Fibroblast of skin of right biceps (primary cell): ENCODE measurements at regions not wholly inside any gene's neighbourhood (a gene's known extent, or its start where the extent isn't known, plus 50 kb on each side); places are given as distances from the start of the nearest gene placed in this dataset.
A peak's percentile ranks its signal among the peaks of the same experiment; 100 is the strongest.

ENCODE experiments used
- DNase-seq: peaks from one replicate; pipeline ENCODE4 v3.0.0-alpha.2; 2013

DNA sequence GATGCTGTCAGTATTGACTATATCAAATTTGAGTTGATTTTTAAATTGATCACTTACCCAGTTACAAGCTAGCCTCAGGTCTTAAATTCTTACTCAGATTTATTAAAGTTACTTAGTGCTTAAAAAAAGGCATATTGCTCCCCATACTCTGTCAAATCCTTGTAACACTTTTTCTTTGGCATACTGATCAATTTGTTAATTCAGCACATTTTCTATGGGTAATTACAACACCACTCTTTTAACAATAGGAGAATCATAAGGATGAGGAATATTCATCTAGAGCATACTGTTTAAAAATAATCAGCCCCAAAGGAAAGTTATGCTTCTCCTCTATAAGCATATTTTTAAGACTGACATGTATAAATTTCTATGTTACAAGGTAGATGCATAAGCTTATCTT lies 482.5 kb downstream of the PABPC4L start:
- no peak for DNase-seq

DNA sequence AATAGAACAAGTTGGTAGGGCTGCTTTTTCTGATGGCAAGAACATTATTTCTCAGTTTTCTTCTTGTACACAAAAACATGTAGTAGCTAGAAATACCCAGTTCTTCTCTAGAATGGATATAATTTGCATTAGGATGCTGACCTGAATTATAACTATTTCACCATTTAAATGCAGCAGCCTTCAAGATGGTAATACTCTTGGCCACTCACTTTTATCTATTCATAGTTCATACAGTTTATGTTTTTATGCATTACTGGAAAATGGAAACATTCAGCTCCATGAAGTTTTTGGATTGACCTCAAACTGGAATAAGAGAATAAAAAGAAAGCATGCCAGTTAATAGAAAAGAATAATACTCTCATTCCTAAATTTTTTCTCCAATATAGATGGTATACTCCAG lies 487.4 kb downstream of the PABPC4L start:
- DNase-seq = no peak

DNA sequence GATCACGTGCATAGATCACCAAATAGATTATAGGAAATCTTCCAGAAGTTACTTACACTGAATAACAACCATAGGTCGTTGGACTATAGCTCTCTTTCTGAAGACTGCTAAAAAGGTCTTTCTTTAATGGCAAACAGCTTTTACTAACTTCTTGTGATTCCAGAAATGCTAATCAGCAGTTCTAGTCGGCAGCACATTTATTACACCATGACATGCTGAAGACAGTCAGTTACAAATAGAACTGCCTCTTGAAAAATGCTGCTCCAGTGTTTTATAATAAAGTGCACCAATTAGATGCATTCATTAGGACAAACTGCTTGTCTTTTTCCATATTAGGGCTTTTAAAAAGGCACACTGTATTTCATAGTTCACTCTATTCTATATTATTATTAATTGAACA lies 488.2 kb downstream of the PABPC4L start:
- DNase-seq = no peak

DNA sequence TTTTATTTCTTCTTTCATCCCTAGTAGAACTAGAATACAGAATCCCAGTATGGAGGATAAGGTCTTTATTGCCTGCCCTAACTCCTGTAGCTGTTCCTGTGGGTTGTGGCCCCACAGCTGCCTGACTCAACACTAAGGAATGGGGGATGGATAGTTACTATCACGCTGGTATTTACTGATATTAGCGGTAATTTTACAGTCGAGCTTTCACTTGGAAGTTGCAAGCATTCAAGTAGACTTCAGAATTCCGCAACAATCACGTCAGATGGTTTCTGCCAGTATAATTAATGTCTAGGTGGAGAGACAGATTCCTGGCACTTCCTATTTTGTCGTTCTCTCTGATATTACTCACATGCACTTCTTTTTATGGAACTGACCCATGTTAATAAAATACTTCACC lies 489.8 kb downstream of the PABPC4L start:
- peak; percentile 8 for DNase-seq

DNA sequence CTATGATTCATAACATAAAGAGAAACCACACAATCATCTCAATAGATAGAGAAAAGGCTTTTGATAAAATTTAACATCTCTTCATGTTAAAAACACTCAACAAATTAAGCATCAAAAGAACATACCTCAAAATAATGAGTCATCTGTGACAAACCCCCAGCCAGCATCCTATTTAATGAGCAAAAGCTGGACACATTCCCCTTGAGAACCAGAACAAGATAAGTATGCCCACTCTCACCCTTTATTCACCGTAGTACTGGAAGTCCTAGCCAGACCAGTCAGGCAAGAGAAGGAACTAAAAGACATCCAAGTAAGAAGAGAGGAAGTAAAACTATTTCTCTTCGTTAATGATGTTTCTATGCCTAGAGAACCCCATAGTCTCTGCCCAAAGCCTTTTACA lies 507.2 kb downstream of the PABPC4L start:
- peak; percentile 4 for DNase-seq

DNA sequence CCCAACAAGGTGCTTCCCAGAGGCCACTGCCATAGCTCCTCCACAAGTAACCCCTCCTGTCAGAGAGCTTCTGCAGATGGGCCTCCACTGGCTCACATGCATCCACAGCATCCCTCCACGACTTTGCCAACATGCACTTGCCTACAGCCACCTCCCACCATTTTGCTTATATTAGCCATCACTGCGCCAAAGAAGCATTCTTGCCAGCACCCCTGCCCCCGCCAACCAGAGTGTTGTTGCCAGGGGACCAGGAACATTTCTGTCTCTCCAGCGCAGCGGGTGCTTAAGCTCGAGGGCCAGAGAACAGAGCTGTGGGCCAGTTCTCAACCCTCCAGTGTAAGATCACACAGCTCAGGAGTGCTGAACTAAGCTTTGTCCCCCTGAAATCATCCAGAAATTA lies 517.6 kb downstream of the PABPC4L start:
- no peak for DNase-seq

DNA sequence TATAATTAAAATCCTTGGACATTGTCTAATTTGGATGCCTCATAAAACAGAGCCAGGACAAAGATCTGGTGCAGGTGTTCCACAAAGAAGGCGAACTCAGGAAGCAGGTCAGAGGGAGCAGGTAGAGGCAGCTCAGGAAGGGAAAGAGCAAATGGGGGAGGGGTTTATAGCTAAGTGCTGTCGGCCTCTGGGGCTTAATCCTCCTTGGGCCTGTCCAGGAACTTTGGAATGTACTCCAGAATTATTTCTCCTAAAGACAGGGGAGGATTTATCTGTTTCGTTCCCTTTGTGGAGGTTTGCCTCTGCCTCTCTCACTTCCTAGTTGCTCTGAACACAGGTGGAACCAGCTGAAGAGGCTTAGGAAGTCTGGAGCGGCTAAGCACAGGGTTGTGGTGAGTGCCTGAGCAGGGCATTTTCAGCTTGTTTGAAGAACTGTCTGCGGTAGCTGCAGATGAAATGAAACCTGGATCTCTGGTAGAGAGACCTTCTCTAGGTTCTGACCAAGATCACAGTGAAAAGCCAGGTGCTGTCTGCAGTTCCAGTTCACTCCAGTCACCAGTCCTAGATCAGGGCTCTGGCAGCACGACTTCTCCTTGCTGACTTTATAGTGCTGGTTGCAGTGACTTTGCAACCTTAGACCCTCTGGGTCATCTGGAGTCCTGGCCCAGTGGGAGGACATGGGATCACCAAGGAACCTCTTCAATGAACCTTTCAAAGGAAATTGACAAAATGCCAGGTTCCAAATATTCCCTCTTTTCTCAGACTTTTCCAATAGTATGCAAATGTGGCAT lies 519.2 kb downstream of the PCDH10 start:
- no peak for DNase-seq

DNA sequence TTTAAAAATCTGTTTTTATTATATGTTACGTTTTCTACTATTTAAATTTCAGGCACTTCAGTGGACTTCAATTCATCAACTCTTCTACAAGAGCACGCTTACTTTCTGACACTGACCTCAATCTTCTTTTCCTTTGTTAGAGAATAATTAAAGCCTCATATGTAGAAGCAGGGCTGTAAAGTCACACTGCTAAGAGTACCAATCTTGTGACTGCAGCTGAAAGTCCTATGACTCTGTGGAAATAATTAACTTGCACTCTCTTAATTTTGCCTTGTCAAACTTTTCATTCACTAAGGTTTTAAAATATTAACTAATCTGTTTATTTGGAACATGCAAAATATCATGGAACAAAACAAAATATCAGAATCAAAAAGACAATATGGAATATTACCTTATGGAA lies 498.1 kb downstream of the PCDH10 start:
- DNase-seq = no peak

DNA sequence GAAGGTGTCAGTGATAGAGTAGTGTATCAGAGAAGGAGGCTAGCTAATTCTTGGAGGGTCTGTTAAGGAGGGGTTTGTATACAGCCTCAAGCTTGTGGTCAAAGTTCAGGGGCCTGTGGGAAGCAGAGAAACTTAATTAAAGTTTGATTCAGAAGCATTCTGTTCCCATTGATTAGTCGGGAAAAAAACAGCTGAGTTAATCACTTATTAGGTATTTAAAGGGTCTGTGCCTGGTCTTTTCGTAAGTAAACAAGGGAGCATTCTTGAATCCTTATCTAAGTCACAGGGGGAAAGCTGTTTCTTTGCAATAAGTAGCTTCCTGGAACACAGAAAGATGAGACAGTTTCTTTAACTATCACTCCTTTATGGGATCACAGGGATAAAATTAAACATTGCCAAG lies 492.1 kb downstream of the PCDH10 start:
- DNase-seq = no peak

DNA sequence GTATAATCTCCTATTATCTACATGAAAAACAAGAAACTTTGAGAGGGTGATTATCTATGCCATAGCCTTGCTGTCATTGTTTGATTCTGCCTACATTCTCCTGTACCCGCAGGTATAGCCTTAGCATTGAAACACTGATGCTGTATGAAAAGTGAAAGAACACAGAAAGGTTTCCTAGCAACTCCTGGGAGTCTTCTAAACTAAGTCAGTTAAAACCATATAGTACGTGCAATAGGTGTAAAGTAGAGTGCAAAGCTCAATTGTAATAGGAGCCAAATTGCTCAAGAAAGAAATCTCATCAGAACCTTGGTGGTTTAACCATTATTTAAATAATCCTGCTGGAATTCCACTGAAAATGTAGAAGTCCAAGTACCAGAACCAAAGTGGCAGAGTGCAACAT lies 489.7 kb downstream of the PCDH10 start:
- DNase-seq = no peak

DNA sequence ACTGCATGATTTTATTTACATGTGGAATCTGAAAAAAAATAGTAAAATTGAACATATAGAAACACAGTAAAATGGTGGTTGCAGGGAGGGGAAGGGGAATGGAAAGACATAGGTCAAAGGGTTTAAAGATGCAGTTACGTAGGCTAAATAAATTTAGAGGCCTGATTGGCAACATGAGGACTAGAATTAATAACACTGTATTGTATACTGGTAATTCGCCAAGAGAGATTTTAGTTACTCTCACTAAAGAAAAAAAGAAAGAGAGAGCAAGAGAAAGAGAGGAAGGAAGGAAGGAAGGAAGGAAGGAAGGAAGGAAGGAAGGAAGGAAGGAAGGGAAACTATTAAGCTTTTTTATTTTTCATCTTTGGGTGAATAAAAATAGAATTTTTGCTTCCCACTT lies 488.1 kb downstream of the PCDH10 start:
- no peak for DNase-seq

DNA sequence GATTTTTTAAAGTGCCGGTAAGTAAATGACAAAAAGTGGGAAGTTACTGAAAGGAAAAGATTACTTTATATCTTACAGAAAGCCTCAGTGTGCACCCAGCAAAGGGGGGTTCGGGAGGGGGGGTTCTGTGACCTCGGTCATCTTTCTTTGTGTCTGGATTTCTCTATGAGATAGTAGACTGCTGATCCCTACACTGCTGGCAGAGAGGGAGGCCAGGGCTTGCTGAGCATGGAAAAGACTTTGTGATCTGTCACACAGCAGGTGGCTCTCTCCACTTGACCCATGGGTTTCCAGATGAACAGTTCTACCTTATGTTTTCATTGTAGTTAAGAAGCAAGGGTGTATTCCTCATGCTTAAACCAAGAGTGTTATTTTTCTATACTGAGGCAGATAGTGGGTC lies 475.6 kb downstream of the PCDH10 start:
- no peak for DNase-seq

DNA sequence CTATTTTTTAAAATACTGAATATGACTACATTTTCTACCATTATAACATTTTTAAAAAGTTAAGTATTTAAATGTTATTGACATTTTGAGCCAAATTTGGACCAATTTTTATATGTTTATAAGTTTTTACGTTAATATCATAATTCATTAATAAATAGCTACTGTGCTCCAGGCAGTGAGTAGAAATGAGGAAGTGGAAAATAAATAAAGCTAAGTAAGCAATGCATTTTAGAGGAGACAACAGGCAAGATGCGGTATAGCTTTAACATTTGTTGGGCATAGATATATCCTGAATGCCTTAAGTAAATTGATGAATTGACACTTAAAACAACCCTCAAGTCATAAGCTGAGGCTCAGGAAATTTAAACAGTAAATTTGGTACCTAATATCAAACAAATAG lies 474.8 kb downstream of the PCDH10 start:
- DNase-seq = no peak

DNA sequence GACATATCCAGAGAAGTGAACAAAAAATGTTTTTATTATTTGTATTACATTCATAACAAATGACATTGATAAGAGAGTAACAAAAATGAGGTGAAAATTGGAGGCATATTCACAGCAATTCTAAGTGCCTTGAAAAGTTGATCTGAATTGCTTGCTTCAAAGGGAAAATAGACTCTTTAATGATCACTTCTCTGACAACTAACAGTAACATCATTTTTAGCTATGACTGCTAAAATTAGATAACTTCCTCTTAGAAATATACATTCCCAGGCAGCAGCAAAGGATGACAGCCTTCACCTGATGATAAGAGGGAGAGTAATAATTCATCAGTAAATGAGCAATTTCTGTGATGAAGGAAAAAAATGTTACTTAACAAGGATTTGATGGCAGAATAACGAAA lies 472.5 kb downstream of the PCDH10 start:
- no peak for DNase-seq

DNA sequence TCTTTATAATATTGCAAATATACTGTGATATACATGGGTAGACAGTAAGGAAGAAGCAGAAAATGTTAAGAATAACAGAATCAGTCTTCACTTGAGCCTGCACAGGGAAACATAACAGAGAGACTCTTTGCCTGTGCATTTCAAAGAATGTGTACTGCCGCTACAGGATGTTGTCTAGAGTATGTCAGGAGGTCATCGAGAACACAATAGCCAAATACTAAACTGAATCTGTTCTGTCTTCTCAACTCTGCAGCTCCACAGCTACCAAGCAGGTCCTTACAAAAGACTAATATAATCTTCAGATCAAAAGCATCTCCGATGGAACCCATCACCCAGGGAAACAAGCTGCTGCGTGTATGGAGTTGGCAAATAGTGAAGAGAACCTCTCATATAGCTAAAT lies 471.5 kb downstream of the PCDH10 start:
- no peak for DNase-seq

DNA sequence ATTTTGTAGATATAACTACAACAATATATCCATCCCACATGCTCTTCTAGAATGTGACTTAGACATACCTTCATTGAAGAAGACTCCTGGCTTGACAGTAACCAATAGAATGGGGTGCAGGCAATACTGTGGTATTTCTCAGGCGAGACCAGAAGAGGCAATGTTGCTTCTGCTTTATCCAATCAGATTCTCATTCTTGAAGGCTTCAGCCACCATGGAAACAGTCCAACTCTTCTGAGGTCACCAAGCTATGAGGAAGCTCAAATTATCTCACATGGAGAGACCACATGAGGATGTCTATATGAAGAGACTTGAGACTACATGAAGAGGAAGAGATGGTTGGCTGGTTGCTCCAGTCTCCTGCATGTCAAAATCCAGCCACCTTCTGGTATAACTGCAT lies 469.9 kb downstream of the PCDH10 start:
- DNase-seq = peak; percentile 19

DNA sequence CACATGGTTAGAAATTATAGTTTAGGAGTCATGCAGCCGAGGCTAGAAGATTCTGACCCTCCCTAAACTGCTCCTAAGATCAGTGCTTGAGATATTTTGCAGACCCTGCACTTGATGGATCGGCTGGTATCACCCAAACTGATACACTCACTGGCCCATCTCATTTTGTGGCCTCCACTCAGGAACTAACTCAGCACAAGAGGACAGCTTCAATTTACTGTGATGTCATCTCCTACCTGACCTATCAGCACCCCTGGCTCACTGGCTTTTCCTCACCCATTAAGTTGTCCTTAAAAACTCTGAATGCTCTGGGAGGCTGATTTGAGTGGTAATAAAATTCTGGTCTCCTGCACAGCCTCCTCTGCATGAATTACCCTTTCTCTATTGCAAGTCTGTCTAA lies 450.9 kb downstream of the PCDH10 start:
- DNase-seq = no peak

DNA sequence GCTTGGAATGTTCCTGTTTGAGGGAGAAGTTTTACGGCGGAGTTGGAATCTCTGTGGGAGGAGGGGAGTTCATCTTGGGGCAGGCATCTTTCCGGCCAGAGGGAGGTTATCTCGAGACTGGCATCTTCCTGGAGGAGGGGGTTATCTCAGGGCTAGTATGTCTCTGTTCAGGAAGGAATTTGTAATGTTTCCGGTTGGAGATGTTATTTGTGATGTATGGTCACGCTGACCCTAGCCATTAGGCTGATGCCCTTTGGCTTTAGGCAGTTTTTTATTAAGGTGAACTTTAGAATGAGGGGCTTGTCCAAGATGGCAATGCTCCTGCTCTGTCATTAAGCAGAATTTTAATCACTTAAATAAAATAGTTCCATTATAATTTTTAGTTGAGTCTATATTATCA lies 449.7 kb downstream of the PCDH10 start:
- DNase-seq = no peak

DNA sequence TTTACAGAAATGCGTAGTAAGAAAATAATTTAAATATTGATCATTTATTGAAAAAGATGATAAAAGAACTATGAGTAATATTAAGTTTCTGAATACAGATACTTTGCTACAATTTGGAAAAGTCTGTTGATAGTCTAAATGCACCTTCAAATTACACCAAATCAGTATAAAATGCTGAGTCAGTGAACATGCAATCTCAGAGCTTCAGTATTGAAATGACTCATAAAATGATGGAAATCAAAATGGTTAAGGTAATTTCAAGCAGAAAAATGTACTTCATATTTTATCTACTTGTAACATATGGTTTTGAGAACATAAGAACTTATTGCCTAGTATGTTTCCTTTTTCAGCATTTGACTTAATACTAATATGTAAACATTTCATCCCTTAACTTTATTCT lies 448.2 kb downstream of the PCDH10 start:
- DNase-seq = no peak

DNA sequence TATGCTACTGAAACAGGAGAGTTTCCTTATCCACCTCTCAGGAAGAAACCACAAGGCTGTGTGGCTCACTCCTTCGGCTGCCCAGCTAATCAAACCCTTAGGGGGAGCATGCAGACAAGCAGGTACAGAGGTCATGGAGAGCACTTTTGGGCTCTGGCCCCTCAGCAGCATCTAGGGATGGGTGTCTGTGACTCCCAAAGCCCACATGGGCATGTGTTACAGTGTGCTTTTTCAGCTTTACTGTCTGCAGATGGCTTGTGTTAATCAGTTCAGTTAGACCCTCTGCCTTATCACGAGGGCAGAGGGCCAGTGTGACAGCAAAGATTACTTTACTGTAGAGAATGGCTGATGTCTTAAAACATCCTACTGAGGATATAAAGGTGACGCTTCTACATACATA lies 447.4 kb downstream of the PCDH10 start:
- no peak for DNase-seq

DNA sequence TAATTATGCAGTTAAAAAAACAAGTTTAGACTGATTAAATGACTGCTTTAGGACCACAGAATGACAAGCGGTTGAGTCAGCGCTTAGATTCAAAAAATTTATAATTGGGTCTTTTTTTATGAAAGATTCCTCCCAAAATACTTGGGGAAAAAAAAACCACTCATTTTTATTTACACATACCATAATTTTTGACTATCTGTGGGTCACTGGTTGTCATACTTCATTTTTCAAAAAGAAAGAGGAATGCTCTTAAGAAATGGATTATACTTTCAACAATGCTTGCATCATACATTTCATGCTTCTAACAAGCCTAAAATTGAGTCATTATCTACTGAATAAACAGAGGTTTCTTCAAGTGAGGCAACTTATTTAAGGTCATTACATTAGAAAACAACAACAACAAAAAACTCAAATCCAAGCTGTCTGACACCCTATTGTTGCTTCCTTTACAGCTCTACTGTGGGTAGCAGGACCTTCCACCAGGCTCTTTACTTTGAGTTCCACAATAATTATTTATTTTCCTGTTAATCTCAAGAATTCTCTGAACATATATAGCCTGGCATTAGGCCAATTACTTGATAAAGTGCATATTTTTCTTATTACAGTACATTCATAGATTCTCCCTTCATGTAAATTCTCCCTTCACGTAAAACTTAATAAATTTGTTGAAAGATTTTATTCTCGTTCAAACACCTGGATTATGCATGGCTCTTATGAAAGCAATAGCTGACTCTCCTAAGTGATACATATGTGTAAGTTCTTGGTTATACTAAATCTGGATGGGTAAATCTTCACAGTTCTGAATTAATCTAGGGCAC lies 445.5 kb downstream of the PCDH10 start:
- peak; percentile 65 for DNase-seq

DNA sequence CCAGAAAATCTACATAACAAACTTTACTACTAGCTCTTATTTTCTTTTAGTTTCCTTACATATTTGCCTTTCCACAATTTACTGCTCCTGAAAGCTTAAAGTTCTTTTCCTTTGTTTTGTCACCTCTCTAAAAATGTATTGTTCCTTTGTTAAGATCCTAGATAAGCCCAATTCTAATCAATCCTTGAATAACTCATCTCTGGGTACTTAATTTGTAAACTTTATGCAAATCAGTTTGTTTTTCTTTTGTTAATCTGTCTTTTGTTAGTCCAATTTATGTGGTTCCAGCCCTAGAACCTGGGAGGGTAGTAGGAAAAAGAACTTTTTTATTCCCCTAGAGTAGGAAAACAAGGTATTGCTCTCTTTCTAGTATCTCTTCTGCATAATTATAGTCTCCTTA lies 444.7 kb downstream of the PCDH10 start:
- DNase-seq = no peak

DNA sequence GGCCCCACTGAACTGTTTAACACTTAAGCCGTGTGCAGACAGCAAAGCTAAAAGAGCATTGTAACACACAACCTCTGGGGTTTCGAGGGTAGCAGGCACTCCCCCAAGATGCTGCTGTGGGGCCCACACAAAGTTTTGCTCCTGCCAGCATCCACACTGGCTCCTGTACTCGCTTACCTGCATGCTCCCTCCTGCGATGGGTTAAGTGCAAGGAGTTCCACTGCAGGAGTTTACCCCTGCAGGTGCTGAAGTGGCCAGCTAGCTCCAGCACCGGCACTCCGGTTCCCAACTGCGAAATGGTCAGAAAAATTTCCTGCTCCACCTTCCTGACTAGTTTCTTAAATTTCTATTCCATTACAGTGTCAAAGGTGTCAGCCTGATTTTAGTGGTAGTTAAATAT lies 443.5 kb downstream of the PCDH10 start:
- no peak for DNase-seq

DNA sequence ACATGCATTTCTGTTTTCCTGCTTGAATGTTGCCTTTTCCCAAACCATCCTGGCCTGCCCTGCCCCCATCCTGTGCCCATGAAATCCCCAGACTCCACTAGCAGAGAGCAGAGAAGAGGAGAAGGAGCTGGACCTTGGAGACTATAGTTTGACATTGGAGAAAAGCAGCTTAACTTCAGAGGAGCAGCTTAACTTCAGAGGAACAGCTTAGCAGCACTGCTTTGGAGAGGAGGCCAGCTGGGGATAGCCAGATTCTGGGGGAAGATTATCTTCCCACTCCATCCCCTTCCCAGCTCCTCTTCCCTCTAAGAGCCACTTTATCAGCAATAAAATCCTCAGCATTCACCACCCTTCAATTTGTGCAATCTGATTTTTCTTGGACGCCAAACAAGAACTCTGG lies 443.0 kb downstream of the PCDH10 start:
- no peak for DNase-seq

DNA sequence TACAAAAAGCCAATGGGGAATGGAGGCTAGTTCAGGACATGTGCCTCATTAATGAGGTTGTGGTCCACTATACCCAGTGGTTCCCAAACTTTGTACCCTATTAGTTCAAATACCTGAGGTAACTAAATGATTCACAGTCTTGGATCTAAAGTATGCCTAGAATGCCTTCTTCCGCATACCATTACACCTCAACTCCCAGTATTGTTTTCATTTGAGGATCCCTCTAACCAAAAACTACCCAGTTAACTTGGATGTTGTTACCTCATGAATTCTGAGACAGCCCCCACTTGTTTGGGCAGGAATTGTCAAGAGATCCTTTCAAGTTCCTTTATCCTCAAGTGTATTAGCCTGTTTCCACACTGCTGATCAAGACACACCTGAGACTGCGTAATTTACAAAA lies 439.2 kb downstream of the PCDH10 start:
- DNase-seq = no peak
